Liver (tissue), 7 donors: ENCODE measurements at regions not wholly inside any gene's neighbourhood (a gene's known extent, or its start where the extent isn't known, plus 50 kb on each side); places are given as distances from the start of the nearest gene placed in this dataset.
A peak's percentile ranks its signal among the peaks of the same experiment; 100 is the strongest.

ENCODE experiments used
- DNase-seq: peaks from one replicate; pipeline ENCODE4 v3.0.0-alpha.2; 2017; ENCODE audit warnings: low spot score
- H3K27ac ChIP-seq, 2 donors: one replicate each; pipeline ENCODE4 v1.7.0; 2013; ENCODE audit warnings: inconsistent platforms in 2 of 2, low read length in 2 of 2, control low read depth in 1 of 2, low read depth in 1 of 2, mild to moderate bottlenecking in 1 of 2
- H3K27me3 ChIP-seq, 4 donors: one replicate each; pipeline versions ENCODE4 v1.6.1 to v1.7.0; 2013; ENCODE audit warnings: low read length in 3 of 4, inconsistent platforms in 1 of 4, mild to moderate bottlenecking in 1 of 4, moderate library complexity in 1 of 4; ENCODE audit not compliant: control insufficient read depth in 4 of 4, insufficient read depth in 4 of 4
- H3K36me3 ChIP-seq, 4 donors: one replicate each; pipeline versions ENCODE4 v1.6.1 to v1.7.0; 2013; ENCODE audit warnings: low read length in 3 of 4, mild to moderate bottlenecking in 3 of 4, low read depth in 1 of 4, moderate library complexity in 1 of 4; ENCODE audit not compliant: control insufficient read depth in 4 of 4, insufficient read depth in 3 of 4
- H3K4me1 ChIP-seq, 4 donors: one replicate each; pipeline versions ENCODE4 v1.6.1 to v1.7.0; 2013; ENCODE audit warnings: low read length in 3 of 4, mild to moderate bottlenecking in 3 of 4, moderate library complexity in 1 of 4; ENCODE audit not compliant: control insufficient read depth in 4 of 4, insufficient read depth in 4 of 4
- H3K4me3 ChIP-seq, 3 donors: one replicate each; pipeline versions ENCODE4 v1.6.1 to v1.7.0; 2013; ENCODE audit warnings: low read length in 3 of 3, control low read depth in 1 of 3, low read depth in 1 of 3, mild to moderate bottlenecking in 1 of 3
- H3K9ac ChIP-seq, 2 donors: one replicate each; pipeline ENCODE4 v1.7.0; 2013; ENCODE audit warnings: low read length in 2 of 2, mild to moderate bottlenecking in 2 of 2, moderate library complexity in 2 of 2, control low read depth in 1 of 2, low read depth in 1 of 2
- H3K9me3 ChIP-seq, 4 donors: one replicate each; pipeline versions ENCODE4 v1.6.1 to v1.7.0; 2013; ENCODE audit warnings: low read length in 3 of 4; ENCODE audit not compliant: control insufficient read depth in 4 of 4
- EGR1 ChIP-seq, 2 donors: IDR thresholded peaks; 2 replicates each; pipeline ENCODE4 v1.6.1; 2016 to 2018; ENCODE audit warnings: antibody characterized with exemption in 2 of 2, low read depth in 2 of 2
- FOXA1 ChIP-seq: IDR thresholded peaks from 2 replicates; pipeline ENCODE4 v1.6.1; 2016; ENCODE audit warnings: antibody characterized with exemption
- GABPA ChIP-seq, 2 donors: IDR thresholded peaks in 1 of 2; conservative IDR thresholded peaks in 1 of 2; 2 replicates each; pipeline ENCODE4 v1.6.1; 2016; ENCODE audit warnings: antibody characterized with exemption in 2 of 2, mild to moderate bottlenecking in 1 of 2, moderate library complexity in 1 of 2
- HNF4A ChIP-seq, 2 donors: conservative IDR thresholded peaks; 2 replicates each; pipeline ENCODE4 v1.6.1; 2016; ENCODE audit warnings: antibody characterized with exemption in 2 of 2, mild to moderate bottlenecking in 2 of 2
- HNF4G ChIP-seq: IDR thresholded peaks from 2 replicates; pipeline ENCODE4 v1.6.1; 2016; ENCODE audit warnings: antibody characterized with exemption
- RXRA ChIP-seq, 2 donors: IDR thresholded peaks; 2 replicates each; pipeline ENCODE4 v1.6.1; 2017 to 2018; ENCODE audit warnings: antibody characterized with exemption in 2 of 2, mild to moderate bottlenecking in 1 of 2
- SP1 ChIP-seq: IDR thresholded peaks from 2 replicates; pipeline ENCODE4 v1.6.1; 2018; ENCODE audit warnings: antibody characterized with exemption, mild to moderate bottlenecking
- TAF1 ChIP-seq: conservative IDR thresholded peaks from 2 replicates; pipeline ENCODE4 v1.6.1; 2016; ENCODE audit warnings: antibody characterized with exemption, mild to moderate bottlenecking
- YY1 ChIP-seq: IDR thresholded peaks from 2 replicates; pipeline ENCODE4 v1.6.1; 2016; ENCODE audit warnings: antibody characterized with exemption, mild to moderate bottlenecking
- WGBS: extraction: QIAGEN DNeasy Blood & Tissue Kit; methylation state at CpG from one replicate; pipeline ENCODE4 v1.1.7; 2013; 5-methylcytosine and 5-hydroxymethylcytosine counted together
- TF ChIP-seq, protein P1 (sequence below): IDR thresholded peaks from 2 replicates; pipeline ENCODE4 v1.6.1; 2016; ENCODE audit warnings: antibody characterized with exemption
- TF ChIP-seq, protein P2 (sequence below): IDR thresholded peaks from 2 replicates; pipeline ENCODE4 v1.6.1; 2016; ENCODE audit warnings: antibody characterized with exemption
- TF ChIP-seq, protein P3 (sequence below): IDR thresholded peaks from 2 replicates; pipeline ENCODE4 v1.6.1; 2016; ENCODE audit warnings: antibody characterized with exemption, mild to moderate bottlenecking
- donor health status: healthy.
- donor health status: healthy.
- donor health status: healthy.
- donor health status: healthy.

DNA sequence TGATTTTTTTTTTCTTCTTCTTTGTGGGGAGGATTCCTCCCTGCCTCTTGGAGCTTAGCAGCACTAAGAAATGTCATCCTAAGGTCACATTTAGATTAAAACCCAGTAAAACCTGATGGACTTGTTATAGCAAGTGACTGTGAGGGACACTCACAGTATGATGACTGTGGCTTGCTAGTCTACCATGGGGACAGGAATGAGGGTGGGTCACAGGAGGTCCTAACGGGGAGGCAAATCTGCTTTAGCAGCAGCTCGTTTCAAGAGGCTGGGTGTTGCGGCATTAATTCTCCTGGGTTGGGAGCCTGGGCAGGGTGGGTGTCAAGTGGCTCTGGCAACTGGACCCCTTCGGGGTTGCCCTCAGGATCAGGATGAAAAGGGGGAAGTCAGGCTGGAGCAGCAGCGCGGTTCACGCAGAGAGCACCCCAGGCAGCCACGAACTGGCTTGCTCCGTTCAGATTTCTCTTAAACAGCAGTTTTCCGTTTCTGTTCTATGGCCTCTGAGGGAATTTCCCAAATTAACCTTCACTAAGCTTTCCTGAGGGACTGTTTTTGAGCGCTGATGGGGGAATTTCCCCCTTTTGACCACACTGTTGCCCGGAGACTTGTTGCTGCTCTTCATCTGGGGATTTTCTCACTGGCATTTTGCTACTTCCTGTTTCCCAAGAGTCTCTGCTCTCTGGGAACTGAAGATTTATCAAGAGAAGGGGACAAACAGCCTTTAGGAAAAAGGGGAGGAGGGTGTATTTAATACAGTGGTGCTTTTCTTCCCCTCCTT, 59.8 kb upstream of the PELI1 start:
- H3K27me3 ChIP-seq: no peaks in the 10 kb centered on the region
- no peaks in the 10 kb centered on the region for H3K4me1 ChIP-seq
- no peak for DNase-seq
- peak overlapping the region in 1 of 2 donors; percentile 23 for H3K9ac ChIP-seq
- peak overlapping the region; percentile 47 to 66 for H3K27ac ChIP-seq
- TF ChIP-seq YY1 (peak; percentile 11), EGR1 (IDR thresholded peaks at IDR 0.05; ENCODE audit: low read depth in 2 of 2) (no peak)
- TF ChIP-seq, protein P1, sequence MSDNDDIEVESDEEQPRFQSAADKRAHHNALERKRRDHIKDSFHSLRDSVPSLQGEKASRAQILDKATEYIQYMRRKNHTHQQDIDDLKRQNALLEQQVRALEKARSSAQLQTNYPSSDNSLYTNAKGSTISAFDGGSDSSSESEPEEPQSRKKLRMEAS: no peak
- H3K36me3 ChIP-seq: no peaks in the 10 kb centered on the region
- 66% methylated on average over 12 of the region's 12 CpGs for WGBS
- no peak overlapping the region for H3K4me3 ChIP-seq
- no peaks in the 10 kb centered on the region for H3K9me3 ChIP-seq

DNA sequence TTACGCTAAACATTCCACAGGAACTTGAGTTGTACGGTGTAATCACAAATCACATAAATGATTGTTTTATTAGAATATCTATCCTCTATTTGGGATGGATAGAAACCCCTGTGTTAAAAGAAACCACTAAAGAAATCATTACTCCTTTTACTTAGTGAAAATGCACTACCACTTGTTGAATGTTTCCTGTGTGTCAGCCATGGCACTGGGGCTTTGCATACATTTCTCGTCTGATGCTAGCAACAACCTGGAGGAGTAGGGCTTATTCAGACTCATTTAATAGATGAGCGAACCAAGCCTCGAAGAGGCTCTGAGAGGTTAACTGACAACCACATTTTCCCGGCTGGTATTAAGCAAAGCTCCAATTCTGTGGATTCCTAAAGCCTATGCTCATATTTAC, 60.5 kb upstream of the PELI1 start:
- H3K4me1 ChIP-seq: no peaks in the 10 kb centered on the region
- H3K4me3 ChIP-seq: no peak overlapping the region
- H3K9ac ChIP-seq: no peak overlapping the region
- no peak for TF ChIP-seq HNF4A (conservative IDR thresholded peaks at IDR 0.05)
- TF ChIP-seq, protein P2, sequence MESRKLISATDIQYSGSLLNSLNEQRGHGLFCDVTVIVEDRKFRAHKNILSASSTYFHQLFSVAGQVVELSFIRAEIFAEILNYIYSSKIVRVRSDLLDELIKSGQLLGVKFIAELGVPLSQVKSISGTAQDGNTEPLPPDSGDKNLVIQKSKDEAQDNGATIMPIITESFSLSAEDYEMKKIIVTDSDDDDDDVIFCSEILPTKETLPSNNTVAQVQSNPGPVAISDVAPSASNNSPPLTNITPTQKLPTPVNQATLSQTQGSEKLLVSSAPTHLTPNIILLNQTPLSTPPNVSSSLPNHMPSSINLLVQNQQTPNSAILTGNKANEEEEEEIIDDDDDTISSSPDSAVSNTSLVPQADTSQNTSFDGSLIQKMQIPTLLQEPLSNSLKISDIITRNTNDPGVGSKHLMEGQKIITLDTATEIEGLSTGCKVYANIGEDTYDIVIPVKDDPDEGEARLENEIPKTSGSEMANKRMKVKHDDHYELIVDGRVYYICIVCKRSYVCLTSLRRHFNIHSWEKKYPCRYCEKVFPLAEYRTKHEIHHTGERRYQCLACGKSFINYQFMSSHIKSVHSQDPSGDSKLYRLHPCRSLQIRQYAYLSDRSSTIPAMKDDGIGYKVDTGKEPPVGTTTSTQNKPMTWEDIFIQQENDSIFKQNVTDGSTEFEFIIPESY: no peak
- TF ChIP-seq, protein P3, sequence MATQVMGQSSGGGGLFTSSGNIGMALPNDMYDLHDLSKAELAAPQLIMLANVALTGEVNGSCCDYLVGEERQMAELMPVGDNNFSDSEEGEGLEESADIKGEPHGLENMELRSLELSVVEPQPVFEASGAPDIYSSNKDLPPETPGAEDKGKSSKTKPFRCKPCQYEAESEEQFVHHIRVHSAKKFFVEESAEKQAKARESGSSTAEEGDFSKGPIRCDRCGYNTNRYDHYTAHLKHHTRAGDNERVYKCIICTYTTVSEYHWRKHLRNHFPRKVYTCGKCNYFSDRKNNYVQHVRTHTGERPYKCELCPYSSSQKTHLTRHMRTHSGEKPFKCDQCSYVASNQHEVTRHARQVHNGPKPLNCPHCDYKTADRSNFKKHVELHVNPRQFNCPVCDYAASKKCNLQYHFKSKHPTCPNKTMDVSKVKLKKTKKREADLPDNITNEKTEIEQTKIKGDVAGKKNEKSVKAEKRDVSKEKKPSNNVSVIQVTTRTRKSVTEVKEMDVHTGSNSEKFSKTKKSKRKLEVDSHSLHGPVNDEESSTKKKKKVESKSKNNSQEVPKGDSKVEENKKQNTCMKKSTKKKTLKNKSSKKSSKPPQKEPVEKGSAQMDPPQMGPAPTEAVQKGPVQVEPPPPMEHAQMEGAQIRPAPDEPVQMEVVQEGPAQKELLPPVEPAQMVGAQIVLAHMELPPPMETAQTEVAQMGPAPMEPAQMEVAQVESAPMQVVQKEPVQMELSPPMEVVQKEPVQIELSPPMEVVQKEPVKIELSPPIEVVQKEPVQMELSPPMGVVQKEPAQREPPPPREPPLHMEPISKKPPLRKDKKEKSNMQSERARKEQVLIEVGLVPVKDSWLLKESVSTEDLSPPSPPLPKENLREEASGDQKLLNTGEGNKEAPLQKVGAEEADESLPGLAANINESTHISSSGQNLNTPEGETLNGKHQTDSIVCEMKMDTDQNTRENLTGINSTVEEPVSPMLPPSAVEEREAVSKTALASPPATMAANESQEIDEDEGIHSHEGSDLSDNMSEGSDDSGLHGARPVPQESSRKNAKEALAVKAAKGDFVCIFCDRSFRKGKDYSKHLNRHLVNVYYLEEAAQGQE: no peak
- TF ChIP-seq GABPA (IDR thresholded peaks at IDR 0.05 in 1 of 2, conservative IDR thresholded peaks at IDR 0.05 in 1 of 2): no peak
- no peak for TF ChIP-seq YY1
- TF ChIP-seq FOXA1: no peak
- no peak for TF ChIP-seq RXRA (IDR thresholded peaks at IDR 0.05)
- TF ChIP-seq, protein P1: no peak
- no peak for TF ChIP-seq SP1
- no peak for TF ChIP-seq TAF1
- TF ChIP-seq HNF4G: no peak
- H3K36me3 ChIP-seq: no peaks in the 10 kb centered on the region
- H3K9me3 ChIP-seq: no peaks in the 10 kb centered on the region
- DNase-seq: no peak
- no peaks in the 10 kb centered on the region for H3K27me3 ChIP-seq
- peak overlapping the region in 1 of 2 donors; percentile 66 for H3K27ac ChIP-seq
- WGBS: 89% methylated on average over 6 of the region's 6 CpGs
